Activated T-helper 2 cell treated with anti-CD3 and anti-CD28 coated beads, Interferon-gamma antibody, Interleukin-2, Interleukin-4, amounts not matched to agents 10 μg/mL and 5 μg/mL and 100 μg/mL, durations not matched to agents 14 hours and 24 hours and 36 hours (primary cell): ENCODE measurements at regions not wholly inside any gene's neighbourhood (a gene's known extent, or its start where the extent isn't known, plus 50 kb on each side); places are given as distances from the start of the nearest gene placed in this dataset.

ENCODE experiments used
- DNase-seq: peaks from one replicate; pipeline ENCODE4 v3.0.0; 2021; ENCODE audit warnings: low spot score
- H3K27ac Mint-ChIP-seq: one replicate; pipeline ENCODE4 v1.8.0; 2021; ENCODE audit warnings: mixed read lengths
- H3K27me3 Mint-ChIP-seq: one replicate; pipeline ENCODE4 v1.8.0; 2021; ENCODE audit warnings: low read depth, mixed read lengths
- H3K36me3 Mint-ChIP-seq: one replicate; pipeline ENCODE4 v1.8.0; 2021; ENCODE audit warnings: low read depth, mixed read lengths
- H3K4me1 Mint-ChIP-seq: one replicate; pipeline ENCODE4 v1.8.0; 2021; ENCODE audit warnings: low read depth, mixed read lengths
- H3K4me3 Mint-ChIP-seq: one replicate; pipeline ENCODE4 v1.8.0; 2021; ENCODE audit warnings: low read depth, mild to moderate bottlenecking, moderate library complexity, mixed read lengths
- H3K9me3 Mint-ChIP-seq: one replicate; pipeline ENCODE4 v1.8.0; 2021; ENCODE audit warnings: mixed read lengths
- intact Hi-C: fragments of 100-400 bp; cut with micrococcal nuclease; formaldehyde crosslinking; loops from one replicate; pipeline ENCODE4 v1.15.1; 2023

DNA sequence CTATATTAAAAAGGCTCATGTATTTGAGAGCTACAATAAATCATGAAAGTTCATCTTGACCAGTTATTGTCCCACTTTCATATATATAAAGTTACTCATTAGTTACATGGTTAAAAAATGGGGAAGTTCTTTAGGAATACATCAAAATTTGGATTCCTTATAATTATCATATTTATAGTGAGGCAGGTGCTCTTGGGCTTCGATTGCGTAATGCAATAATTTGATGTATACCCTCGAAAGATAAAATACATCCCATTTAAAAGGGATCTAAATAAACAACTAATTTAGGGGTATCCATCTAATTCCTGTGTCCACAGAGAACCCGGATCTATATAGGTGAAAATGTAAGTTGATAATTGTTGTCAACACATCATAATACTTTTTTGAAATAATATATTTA lies 444.6 kb downstream of the RIT2 start:
- Mint-ChIP-seq H3K9me3 (peaks cover 19% of the 10 kb centered on the region), H3K27me3 (no peaks in the 10 kb centered on the region), H3K27ac (no peak overlapping the region), H3K4me3 (no peak overlapping the region), H3K4me1 (no peaks in the 10 kb centered on the region), H3K36me3 (no peaks in the 10 kb centered on the region)
- no peak for DNase-seq
- intact Hi-C loops = no loop called here

DNA sequence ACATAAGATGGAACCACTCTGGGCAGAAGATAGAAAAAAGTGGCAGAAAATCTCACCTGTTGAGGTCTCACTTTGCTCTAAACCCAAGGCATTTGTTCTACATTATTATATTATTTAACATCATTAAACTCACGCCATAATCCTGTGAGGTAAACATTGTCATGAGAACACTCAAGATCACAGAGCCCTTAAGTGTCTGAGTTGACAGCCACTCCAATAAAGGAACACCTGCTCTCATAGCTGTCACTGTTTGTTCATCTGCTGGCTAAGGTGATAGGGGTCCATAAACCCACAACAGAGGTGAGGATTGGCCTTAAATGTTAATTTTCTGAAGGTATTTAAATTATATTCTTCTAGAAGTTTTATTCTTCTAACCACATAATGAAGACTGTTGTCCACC lies 439.7 kb downstream of the RIT2 start:
- DNase-seq = no peak
- no peaks in the 10 kb centered on the region for H3K4me1 Mint-ChIP-seq
- H3K36me3 Mint-ChIP-seq = no peaks in the 10 kb centered on the region
- H3K9me3 Mint-ChIP-seq = peaks cover 20% of the 10 kb centered on the region
- H3K27ac Mint-ChIP-seq = no peak overlapping the region
- H3K27me3 Mint-ChIP-seq = no peaks in the 10 kb centered on the region
- no peak overlapping the region for H3K4me3 Mint-ChIP-seq
- intact Hi-C loops = no loop called here

DNA sequence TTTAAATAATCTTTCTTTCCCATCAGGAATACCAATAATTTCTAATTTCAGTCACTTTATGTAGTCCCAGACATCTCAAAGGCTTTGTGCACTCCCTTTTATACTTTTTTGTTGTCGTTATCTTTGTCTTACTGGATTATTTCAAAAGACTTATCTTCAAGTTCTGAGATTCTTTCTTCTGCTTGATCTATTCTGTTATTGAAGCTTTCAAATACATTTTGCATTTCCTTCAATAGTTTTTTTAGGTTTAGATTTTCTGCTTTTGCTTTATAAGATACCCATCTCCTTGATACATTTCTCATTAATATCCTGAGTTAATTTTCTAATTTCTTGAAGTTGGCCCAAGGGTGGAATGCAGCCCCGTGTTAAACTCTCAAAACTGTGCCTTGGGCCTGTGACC lies 432.4 kb downstream of the RIT2 start:
- Mint-ChIP-seq H3K27ac (no peak overlapping the region), H3K4me1 (no peaks in the 10 kb centered on the region), H3K36me3 (no peaks in the 10 kb centered on the region), H3K27me3 (no peaks in the 10 kb centered on the region), H3K9me3 (peaks cover 55% of the 10 kb centered on the region), H3K4me3 (no peak overlapping the region)
- DNase-seq = no peak
- intact Hi-C loops = no loop called here

DNA sequence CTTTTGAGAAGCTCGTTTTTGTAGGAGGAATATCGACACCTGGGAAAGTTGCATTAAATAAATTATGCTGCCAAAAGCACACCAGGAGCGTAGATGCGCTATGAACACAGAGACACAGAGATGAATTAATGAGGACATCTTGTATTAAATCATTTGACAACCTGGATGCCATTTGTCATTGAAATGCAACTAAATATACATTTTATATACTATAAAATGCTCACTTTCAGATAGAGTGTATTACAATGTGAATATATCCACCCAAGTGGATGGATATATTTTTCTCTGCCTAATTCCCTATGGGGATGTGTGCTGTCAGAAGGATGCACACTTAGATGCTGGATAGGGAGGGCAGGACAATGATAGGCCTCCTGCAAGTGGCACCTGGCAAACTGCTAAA lies 426.2 kb downstream of the RIT2 start:
- no peak for DNase-seq
- no peak overlapping the region for H3K27ac Mint-ChIP-seq
- no peaks in the 10 kb centered on the region for H3K36me3 Mint-ChIP-seq
- H3K27me3 Mint-ChIP-seq = no peaks in the 10 kb centered on the region
- peaks cover 29% of the 10 kb centered on the region for H3K9me3 Mint-ChIP-seq
- H3K4me1 Mint-ChIP-seq = no peaks in the 10 kb centered on the region
- H3K4me3 Mint-ChIP-seq = no peak overlapping the region
- intact Hi-C loops = no loop called here
